ENCODE measurements at regions not wholly inside any gene's neighbourhood (a gene's known extent, or its start where the extent isn't known, plus 50 kb on each side); places are given as distances from the start of the nearest gene placed in this dataset.
A peak's percentile ranks its signal among the peaks of the same experiment; 100 is the strongest.
"Not testable (repeated sequence)": the region's sequence is repeated elsewhere in the genome, so short reads cannot be mapped to it uniquely, and the experiment has no call there.

GRCh38 chr2:109703077-109703476, 88.9 kb downstream of the SOWAHC start:
- DNase-seq (ENCODE audit: low spot score in 2 of 2) (no peak), ATAC-seq (no peak)
- H3K4me3 Mint-ChIP-seq, result no peak overlapping the region
- H3K27ac Mint-ChIP-seq, result no peak overlapping the region
- peaks cover 7% of the 10 kb centered on the region for H3K4me1 Mint-ChIP-seq
- H3K36me3 Mint-ChIP-seq, result no peaks in the 10 kb centered on the region
- H3K9me3 Mint-ChIP-seq, result no peaks in the 10 kb centered on the region

GRCh38 chr2:109703798-109704197, 89.6 kb downstream of the SOWAHC start:
- Mint-ChIP-seq H3K36me3 (no peaks in the 10 kb centered on the region), H3K4me1 (peaks cover 7% of the 10 kb centered on the region)
- ATAC-seq, result no peak

GRCh38 chr2:109707281-109708147, 86.6 kb upstream of the RGPD5 start:
- Mint-ChIP-seq H3K9me3 (no peaks in the 10 kb centered on the region), H3K4me3 (no peak overlapping the region), H3K27ac (no peak overlapping the region), H3K4me1 (peaks cover 8% of the 10 kb centered on the region), H3K36me3 (no peaks in the 10 kb centered on the region)
- DNase-seq (ENCODE audit: low spot score in 2 of 2), result no peak
- ATAC-seq, result no peak

More at GRCh38 chr2:109703798-109704197, 89.6 kb downstream of the SOWAHC start:
- H3K27ac Mint-ChIP-seq, result no peak overlapping the region
- no peaks in the 10 kb centered on the region for H3K9me3 Mint-ChIP-seq
- H3K4me3 Mint-ChIP-seq, result no peak overlapping the region
- no peak for DNase-seq (ENCODE audit: low spot score in 2 of 2)

- Mint-ChIP-seq H3K9me3 (no peaks in the 10 kb centered on the region), H3K27ac (peak overlapping the region; percentile 24), H3K4me1 (peaks cover 8% of the 10 kb centered on the region), H3K36me3 (no peaks in the 10 kb centered on the region), H3K4me3 (no peak overlapping the region)
- DNase-seq (ENCODE audit: low spot score in 2 of 2) (no peak), ATAC-seq (no peak)
Observed at GRCh38 chr2:109710505-109711229, 83.4 kb upstream of the RGPD5 start.

GRCh38 chr2:109711230-109712122, 82.6 kb upstream of the RGPD5 start:
- Mint-ChIP-seq H3K4me1 (peaks cover 8% of the 10 kb centered on the region), H3K36me3 (no peaks in the 10 kb centered on the region), H3K4me3 (no peak overlapping the region), H3K9me3 (no peaks in the 10 kb centered on the region), H3K27ac (peak overlapping the region; percentile 24)
- ATAC-seq (peak; percentile 34), DNase-seq (ENCODE audit: low spot score in 2 of 2) (no peak)

GRCh38 chr2:109712123-109712449, 82.0 kb upstream of the RGPD5 start:
- Mint-ChIP-seq H3K9me3 (no peaks in the 10 kb centered on the region), H3K4me3 (no peak overlapping the region), H3K27ac (no peak overlapping the region), H3K4me1 (peaks cover 8% of the 10 kb centered on the region), H3K36me3 (no peaks in the 10 kb centered on the region)
- DNase-seq (ENCODE audit: low spot score in 2 of 2) (no peak), ATAC-seq (peak; percentile 17)

- no peaks in the 10 kb centered on the region for H3K9me3 Mint-ChIP-seq
- no peaks in the 10 kb centered on the region for H3K36me3 Mint-ChIP-seq
- no peak overlapping the region for H3K4me3 Mint-ChIP-seq
- ATAC-seq, result no peak
- H3K4me1 Mint-ChIP-seq, result peaks cover 8% of the 10 kb centered on the region
- DNase-seq (ENCODE audit: low spot score in 2 of 2), result no peak
- H3K27ac Mint-ChIP-seq, result no peak overlapping the region
Observed at GRCh38 chr2:109712746-109713145, 81.4 kb upstream of the RGPD5 start.

GRCh38 chr2:109715313-109715805, 78.7 kb upstream of the RGPD5 start:
- ATAC-seq, result no peak
- peaks cover 8% of the 10 kb centered on the region for H3K4me1 Mint-ChIP-seq
- no peaks in the 10 kb centered on the region for H3K36me3 Mint-ChIP-seq
- DNase-seq (ENCODE audit: low spot score in 2 of 2), result no peak
- no peak overlapping the region for H3K27ac Mint-ChIP-seq
- no peaks in the 10 kb centered on the region for H3K9me3 Mint-ChIP-seq
- no peak overlapping the region for H3K4me3 Mint-ChIP-seq

- not testable (repeated sequence) for ATAC-seq; DNase-seq (ENCODE audit: low spot score in 2 of 2); H3K27ac Mint-ChIP-seq; H3K36me3 Mint-ChIP-seq; H3K9me3 Mint-ChIP-seq; H3K4me1 Mint-ChIP-seq; H3K4me3 Mint-ChIP-seq
Observed at GRCh38 chr2:109716596-109716995, 77.5 kb upstream of the RGPD5 start.

- H3K4me1 Mint-ChIP-seq, result no peaks in the 10 kb centered on the region
- H3K36me3 Mint-ChIP-seq, result no peaks in the 10 kb centered on the region
- H3K27ac Mint-ChIP-seq, result no peak overlapping the region
- H3K4me3 Mint-ChIP-seq, result no peak overlapping the region
- no peak for ATAC-seq
- no peak for DNase-seq (ENCODE audit: low spot score in 2 of 2)
- no peaks in the 10 kb centered on the region for H3K9me3 Mint-ChIP-seq
Observed at GRCh38 chr2:109718139-109718538, 76.0 kb upstream of the RGPD5 start.

- no peak overlapping the region for H3K27ac Mint-ChIP-seq
- no peak overlapping the region for H3K4me3 Mint-ChIP-seq
- no peaks in the 10 kb centered on the region for H3K4me1 Mint-ChIP-seq
- ATAC-seq (no peak), DNase-seq (ENCODE audit: low spot score in 2 of 2) (peak in 1 of 2 donors; percentile 7)
- no peaks in the 10 kb centered on the region for H3K9me3 Mint-ChIP-seq
- H3K36me3 Mint-ChIP-seq, result no peaks in the 10 kb centered on the region
Observed at GRCh38 chr2:109719871-109720270, 74.2 kb upstream of the RGPD5 start.

- Mint-ChIP-seq H3K27ac (no peak overlapping the region), H3K9me3 (no peaks in the 10 kb centered on the region), H3K4me3 (no peak overlapping the region), H3K36me3 (no peaks in the 10 kb centered on the region), H3K4me1 (no peaks in the 10 kb centered on the region)
- ATAC-seq, result no peak
- peak in 1 of 2 donors; percentile 22 for DNase-seq (ENCODE audit: low spot score in 2 of 2)
Observed at GRCh38 chr2:109720380-109721106, 73.6 kb upstream of the RGPD5 start.

- H3K27ac Mint-ChIP-seq, result no peak overlapping the region
- H3K4me1 Mint-ChIP-seq, result no peaks in the 10 kb centered on the region
- H3K4me3 Mint-ChIP-seq, result no peak overlapping the region
- no peaks in the 10 kb centered on the region for H3K36me3 Mint-ChIP-seq
- no peaks in the 10 kb centered on the region for H3K9me3 Mint-ChIP-seq
- ATAC-seq (no peak), DNase-seq (ENCODE audit: low spot score in 2 of 2) (peak in 1 of 2 donors; percentile 20)
Observed at GRCh38 chr2:109721135-109721534, 73.0 kb upstream of the RGPD5 start.

GRCh38 chr2:109721626-109722025, 72.5 kb upstream of the RGPD5 start:
- Mint-ChIP-seq H3K4me1 (no peaks in the 10 kb centered on the region), H3K36me3 (no peaks in the 10 kb centered on the region), H3K27ac (no peak overlapping the region), H3K9me3 (no peaks in the 10 kb centered on the region), H3K4me3 (no peak overlapping the region)
- DNase-seq (ENCODE audit: low spot score in 2 of 2) (no peak), ATAC-seq (no peak)

Data from stimulated activated effector memory CD8-positive, alpha-beta T cell treated with anti-CD3 and anti-CD28 coated beads, Interleukin-12 subunit alpha, Interleukin-12 subunit beta, amount 100 ng/mL, for 72 hours (primary cell).